ENCODE measurements at regions not wholly inside any gene's neighbourhood (a gene's known extent, or its start where the extent isn't known, plus 50 kb on each side); places are given as distances from the start of the nearest gene placed in this dataset.

- no peak for DNase-seq
These were observed 673.8 kb downstream of the STIM2 start for GRCh38 chr4:27534488-27534887.

- no peak for DNase-seq
These were observed 707.8 kb downstream of the STIM2 start for GRCh38 chr4:27568236-27568951.

GRCh38 chr4:27568952-27569319 is 708.3 kb downstream of the STIM2 start:
- DNase-seq = no peak

- DNase-seq = no peak
These were observed 714.1 kb downstream of the STIM2 start for GRCh38 chr4:27574743-27575142.

- no peak for DNase-seq
These were observed 717.3 kb downstream of the STIM2 start for GRCh38 chr4:27577951-27578350.

- DNase-seq = no peak
These were observed 732.1 kb downstream of the STIM2 start for GRCh38 chr4:27592738-27593137.

GRCh38 chr4:27594922-27595321 is 734.3 kb downstream of the STIM2 start:
- no peak for DNase-seq

GRCh38 chr4:27595571-27596360 is 735.1 kb downstream of the STIM2 start:
- DNase-seq = no peak

- no peak for DNase-seq
These were observed 741.5 kb downstream of the STIM2 start for GRCh38 chr4:27602172-27602571.

GRCh38 chr4:27604692-27605091 is 744.1 kb downstream of the STIM2 start:
- DNase-seq = no peak

- DNase-seq = peak; percentile 39
These were observed 755.5 kb downstream of the STIM2 start for GRCh38 chr4:27616166-27616565.

GRCh38 chr4:27619435-27619834 is 758.8 kb downstream of the STIM2 start:
- DNase-seq = no peak

GRCh38 chr4:27620886-27621285 is 760.2 kb downstream of the STIM2 start:
- no peak for DNase-seq

- DNase-seq = no peak
These were observed 764.1 kb downstream of the STIM2 start for GRCh38 chr4:27624749-27625148.

- DNase-seq = no peak
These were observed 768.0 kb downstream of the STIM2 start for GRCh38 chr4:27628609-27629008.

GRCh38 chr4:27629532-27630225 is 769.0 kb downstream of the STIM2 start:
- DNase-seq = no peak

GRCh38 chr4:27635936-27636913 is 775.6 kb downstream of the STIM2 start:
- DNase-seq = no peak

GRCh38 chr4:27638163-27638915 is 777.7 kb downstream of the STIM2 start:
- DNase-seq = peak; percentile 9

- DNase-seq = no peak
These were observed 782.5 kb downstream of the STIM2 start for GRCh38 chr4:27643101-27643500.

- no peak for DNase-seq
These were observed 787.8 kb downstream of the STIM2 start for GRCh38 chr4:27648416-27648815.

GRCh38 chr4:27662426-27662825 is 801.8 kb downstream of the STIM2 start:
- DNase-seq = no peak

- DNase-seq = peak; percentile 28
These were observed 806.3 kb downstream of the STIM2 start for GRCh38 chr4:27666943-27667342.
